NCI-H510A treated with DMSO at 0.1 percent for 48 hours (cell line): ENCODE measurements at regions not wholly inside any gene's neighbourhood (a gene's known extent, or its start where the extent isn't known, plus 50 kb on each side); places are given as distances from the start of the nearest gene placed in this dataset.

Source experiments
- DNase-seq: peaks from one replicate; lab custom pipeline; 2025; lab: John Stamatoyannopoulos, UW

- DNase-seq = no peak
Observed at GRCh38 chr2:224210286-224211180, 171.4 kb upstream of the SERPINE2 start.

GRCh38 chr2:224209555-224210285 lies 170.6 kb upstream of the SERPINE2 start:
- no peak for DNase-seq

GRCh38 chr2:224208443-224208842 lies 169.4 kb upstream of the SERPINE2 start:
- no peak for DNase-seq

- no peak for DNase-seq
Observed at GRCh38 chr2:224208007-224208406, 168.9 kb upstream of the SERPINE2 start.

GRCh38 chr2:224206816-224207215 lies 167.7 kb upstream of the SERPINE2 start:
- DNase-seq = no peak

- DNase-seq = no peak
Observed at GRCh38 chr2:224202281-224202865, 163.3 kb upstream of the SERPINE2 start.

- no peak for DNase-seq
Observed at GRCh38 chr2:224198436-224198835, 159.3 kb upstream of the SERPINE2 start.

GRCh38 chr2:224196810-224197209 lies 157.7 kb upstream of the SERPINE2 start:
- no peak for DNase-seq

GRCh38 chr2:224195925-224196571 lies 157.0 kb upstream of the SERPINE2 start:
- no peak for DNase-seq

- DNase-seq = no peak
Observed at GRCh38 chr2:224194161-224194560, 155.1 kb upstream of the SERPINE2 start.

- DNase-seq = no peak
Observed at GRCh38 chr2:224191465-224191864, 152.4 kb upstream of the SERPINE2 start.

- no peak for DNase-seq
Observed at GRCh38 chr2:224190936-224191270, 151.8 kb upstream of the SERPINE2 start.

- no peak for DNase-seq
Observed at GRCh38 chr2:224190234-224190935, 151.3 kb upstream of the SERPINE2 start.

GRCh38 chr2:224187220-224187619 lies 148.1 kb upstream of the SERPINE2 start:
- DNase-seq = no peak

- no peak for DNase-seq
Observed at GRCh38 chr2:224185023-224185601, 146.0 kb upstream of the SERPINE2 start.

- DNase-seq = no peak
Observed at GRCh38 chr2:224183086-224183485, 144.0 kb upstream of the SERPINE2 start.

- DNase-seq = no peak
Observed at GRCh38 chr2:224182498-224182897, 143.4 kb upstream of the SERPINE2 start.

- DNase-seq = no peak
Observed at GRCh38 chr2:224181534-224182155, 142.6 kb upstream of the SERPINE2 start.

- DNase-seq = no peak
Observed at GRCh38 chr2:224180810-224181209, 141.7 kb upstream of the SERPINE2 start.

- no peak for DNase-seq
Observed at GRCh38 chr2:224178056-224178455, 139.0 kb upstream of the SERPINE2 start.

GRCh38 chr2:224175538-224175937 lies 136.5 kb upstream of the SERPINE2 start:
- no peak for DNase-seq
